HEK293 (cell line): ENCODE measurements at regions not wholly inside any gene's neighbourhood (a gene's known extent, or its start where the extent isn't known, plus 50 kb on each side); places are given as distances from the start of the nearest gene placed in this dataset.

ENCODE experiments used
- MZF1 ChIP-seq: fragments of 450-650 bp; formaldehyde crosslinking; IDR thresholded peaks from 2 replicates; pipeline ENCODE4 v1.5.1; 2017; ENCODE audit warnings: missing biosample characterization, missing genetic modification characterization, borderline replicate concordance
- ZFP41 ChIP-seq: fragments of 450-650 bp; formaldehyde crosslinking; IDR thresholded peaks from 2 replicates; pipeline ENCODE4 v1.5.1; 2016; ENCODE audit warnings: missing biosample characterization, missing genetic modification characterization, borderline replicate concordance
- ZNF558 ChIP-seq: fragments of 450-650 bp; formaldehyde crosslinking; IDR thresholded peaks from 2 replicates; pipeline ENCODE4 v1.5.1; 2016; ENCODE audit warnings: missing biosample characterization, missing genetic modification characterization
- TF ChIP-seq, protein P1 (sequence below): fragments of 450-650 bp; formaldehyde crosslinking; IDR thresholded peaks from 2 replicates; pipeline ENCODE4 v1.5.1; 2016; ENCODE audit warnings: missing biosample characterization, missing genetic modification characterization

DNA sequence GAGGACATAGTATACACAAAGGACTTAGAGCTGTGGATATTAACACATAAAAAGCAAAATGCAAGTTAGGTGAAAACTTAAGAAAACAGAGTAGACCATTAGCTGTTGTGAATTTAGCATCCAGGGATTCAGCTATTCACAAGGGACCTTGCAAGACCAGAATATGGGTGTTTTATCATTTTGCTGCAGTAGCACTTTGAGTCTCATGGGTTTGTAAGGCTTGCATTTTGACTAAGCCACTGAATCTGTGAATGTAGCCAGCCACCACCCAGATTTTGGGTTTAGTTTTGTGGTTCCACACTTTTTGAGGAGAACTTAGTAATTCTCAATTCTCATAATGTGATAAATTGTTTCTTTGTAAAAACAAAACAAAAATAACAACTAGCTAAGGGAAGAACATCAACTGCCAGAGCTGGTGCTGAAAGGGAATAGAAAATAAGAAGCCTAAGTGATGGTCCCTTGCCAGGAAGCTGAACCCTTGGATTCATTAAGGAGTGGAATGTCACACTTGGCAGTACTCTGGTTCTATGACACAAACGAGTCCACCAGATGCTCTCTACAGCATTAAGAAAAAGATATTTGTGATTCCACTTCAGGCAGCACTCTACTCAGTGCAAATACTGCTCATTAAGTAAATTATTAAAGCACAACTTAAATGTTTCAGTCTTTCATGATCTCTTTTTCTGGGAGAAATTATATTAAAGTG, 557.4 kb upstream of the ZNF462 start:
- TF ChIP-seq, protein P1, sequence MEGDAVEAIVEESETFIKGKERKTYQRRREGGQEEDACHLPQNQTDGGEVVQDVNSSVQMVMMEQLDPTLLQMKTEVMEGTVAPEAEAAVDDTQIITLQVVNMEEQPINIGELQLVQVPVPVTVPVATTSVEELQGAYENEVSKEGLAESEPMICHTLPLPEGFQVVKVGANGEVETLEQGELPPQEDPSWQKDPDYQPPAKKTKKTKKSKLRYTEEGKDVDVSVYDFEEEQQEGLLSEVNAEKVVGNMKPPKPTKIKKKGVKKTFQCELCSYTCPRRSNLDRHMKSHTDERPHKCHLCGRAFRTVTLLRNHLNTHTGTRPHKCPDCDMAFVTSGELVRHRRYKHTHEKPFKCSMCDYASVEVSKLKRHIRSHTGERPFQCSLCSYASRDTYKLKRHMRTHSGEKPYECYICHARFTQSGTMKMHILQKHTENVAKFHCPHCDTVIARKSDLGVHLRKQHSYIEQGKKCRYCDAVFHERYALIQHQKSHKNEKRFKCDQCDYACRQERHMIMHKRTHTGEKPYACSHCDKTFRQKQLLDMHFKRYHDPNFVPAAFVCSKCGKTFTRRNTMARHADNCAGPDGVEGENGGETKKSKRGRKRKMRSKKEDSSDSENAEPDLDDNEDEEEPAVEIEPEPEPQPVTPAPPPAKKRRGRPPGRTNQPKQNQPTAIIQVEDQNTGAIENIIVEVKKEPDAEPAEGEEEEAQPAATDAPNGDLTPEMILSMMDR (tag by site-specific recombination), result no peak
- TF ChIP-seq ZNF558 (tag by site-specific recombination), result no peak
- no peak for TF ChIP-seq MZF1 (tag by site-specific recombination)
- TF ChIP-seq ZFP41 (tag by site-specific recombination), result no peak
